Pulmonary artery endothelial cell (primary cell): ENCODE measurements at regions not wholly inside any gene's neighbourhood (a gene's known extent, or its start where the extent isn't known, plus 50 kb on each side); places are given as distances from the start of the nearest gene placed in this dataset.
A peak's percentile ranks its signal among the peaks of the same experiment; 100 is the strongest.

Experiments
- DNase-seq: peaks from one replicate; pipeline ENCODE4 v3.0.0-alpha.2; 2011; ENCODE audit warnings: low read depth, low spot score

GRCh38 chrX:14173873-14174272 is 144.2 kb upstream of the GEMIN8 start:
- DNase-seq = no peak

GRCh38 chrX:14164828-14165227 is 135.1 kb upstream of the GEMIN8 start:
- no peak for DNase-seq

DNA sequence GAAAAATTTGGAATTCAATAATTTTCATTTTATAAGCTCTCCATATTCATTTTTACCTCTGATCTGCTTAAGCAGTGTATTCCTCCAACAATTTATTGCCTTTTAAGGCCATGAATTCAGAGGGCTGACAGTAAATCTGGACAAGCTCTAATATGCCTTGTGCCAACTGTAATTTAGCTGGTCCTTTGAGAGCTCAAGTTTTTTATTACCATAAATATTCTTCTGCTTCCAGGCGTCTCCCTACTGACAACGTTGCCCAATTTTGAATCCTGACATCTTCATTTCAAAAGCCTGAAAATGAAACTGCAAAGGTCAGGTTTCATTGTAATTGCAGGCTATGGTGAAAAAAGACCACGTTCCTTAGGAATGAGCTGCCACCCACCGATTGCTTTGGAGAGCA is 95.8 kb upstream of the GEMIN8 start:
- DNase-seq = no peak

- DNase-seq = no peak
Measured at GRCh38 chrX:14124562-14124961, 94.9 kb upstream of the GEMIN8 start.

- DNase-seq = peak; percentile 20
Measured at GRCh38 chrX:14095702-14096101, 66.0 kb upstream of the GEMIN8 start.

DNA sequence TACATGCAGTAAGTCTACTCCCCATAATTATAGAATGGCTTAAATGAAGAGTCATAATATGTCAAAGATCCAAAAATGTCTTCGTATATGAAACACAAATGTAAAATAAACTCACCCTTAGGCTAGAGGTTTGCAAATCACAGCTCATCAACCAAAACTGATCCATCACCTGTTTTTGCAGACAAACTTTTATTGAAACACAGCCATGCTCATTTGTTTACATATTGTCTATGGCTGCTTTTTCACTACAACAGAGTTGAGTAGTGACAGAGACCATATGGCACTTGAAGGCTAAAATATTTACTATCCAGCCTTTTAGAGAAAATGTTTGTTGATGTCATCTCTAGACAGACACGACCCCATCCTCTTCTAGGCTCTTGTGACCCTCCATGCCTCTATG is 64.5 kb upstream of the GEMIN8 start:
- no peak for DNase-seq

DNA sequence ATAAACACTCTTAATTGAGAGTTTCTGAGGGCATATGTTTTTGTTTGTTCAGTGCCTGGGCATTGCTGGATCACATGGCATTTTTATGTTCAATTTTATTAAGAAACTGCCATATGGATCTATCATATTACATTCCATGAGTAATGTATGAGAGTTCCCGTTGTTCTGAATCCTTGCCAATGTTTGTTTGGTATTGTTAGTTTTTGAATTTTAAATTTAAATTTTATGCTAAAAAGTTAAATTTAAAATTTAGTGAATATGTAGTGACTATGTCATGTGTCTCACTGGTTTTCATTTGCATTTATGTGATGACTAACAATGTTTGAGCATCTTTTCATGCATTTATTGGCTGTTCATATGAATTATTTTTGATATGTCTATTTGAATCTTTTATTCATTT is 54.8 kb upstream of the GEMIN8 start:
- no peak for DNase-seq

- no peak for DNase-seq
Measured at GRCh38 chrX:14083783-14084182, 54.1 kb upstream of the GEMIN8 start.

DNA sequence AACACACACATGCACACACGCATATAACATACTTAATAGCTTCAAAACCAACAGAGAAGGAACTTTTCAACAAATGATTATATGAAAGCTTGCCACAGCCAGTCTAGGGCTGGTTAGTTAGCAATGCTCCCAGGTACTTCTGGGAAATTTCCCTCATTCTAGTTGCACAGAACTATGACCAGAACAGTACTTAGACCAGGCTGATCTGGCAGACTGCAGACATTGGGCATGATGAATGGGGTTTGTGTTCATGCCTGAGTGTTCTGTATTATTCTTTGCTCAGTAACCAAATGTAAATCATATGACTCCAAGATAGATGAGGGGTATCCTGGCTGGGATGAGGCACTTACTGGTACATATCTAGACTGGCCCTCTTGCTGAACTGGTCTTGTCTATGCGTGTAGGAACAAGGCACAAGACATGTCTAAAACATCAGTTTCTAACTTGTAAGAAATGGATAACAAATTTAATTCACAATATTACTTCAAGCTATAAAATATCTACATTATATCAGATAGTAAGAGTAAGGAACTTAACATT is 50.3 kb upstream of the GEMIN8 start:
- no peak for DNase-seq
